RWPE2 (cell line): ENCODE measurements at regions not wholly inside any gene's neighbourhood (a gene's known extent, or its start where the extent isn't known, plus 50 kb on each side); places are given as distances from the start of the nearest gene placed in this dataset.

Experiments
- ATAC-seq: fragments of 200-7000 bp; cut with Tn5 transposase; 3 replicates; pipeline ENCODE4 v1.9.1; 2021; ENCODE audit warnings: low read depth
- DNase-seq: peaks from one replicate; pipeline ENCODE4 v3.0.0-alpha.2; 2020; ENCODE audit warnings: low spot score
- H3K27ac ChIP-seq: fragments of 450-650 bp; 2 replicates; pipeline ENCODE4 v1.5.1; 2017; ENCODE audit warnings: mild to moderate bottlenecking; ENCODE audit not compliant: poor library complexity, severe bottlenecking
- H3K27me3 ChIP-seq: fragments of 250-450 bp; sonication (Bioruptor Pico); 2 replicates; pipeline ENCODE4 v1.5.1; 2021; ENCODE audit warnings: mild to moderate bottlenecking, moderate library complexity; ENCODE audit not compliant: insufficient read depth, poor library complexity, severe bottlenecking
- H3K36me3 ChIP-seq: fragments of 250-450 bp; sonication (Bioruptor Pico); 2 replicates; pipeline ENCODE4 v1.5.1; 2020; ENCODE audit warnings: low read depth, mild to moderate bottlenecking, moderate library complexity
- H3K4me1 ChIP-seq: fragments of 250-450 bp; sonication (Bioruptor Pico); 2 replicates; pipeline ENCODE4 v1.5.1; 2021; ENCODE audit warnings: mild to moderate bottlenecking, moderate library complexity; ENCODE audit not compliant: insufficient read depth, poor library complexity, severe bottlenecking
- H3K4me3 ChIP-seq: fragments of 250-450 bp; sonication (Bioruptor Pico); 2 replicates; pipeline ENCODE4 v1.5.1; 2021; ENCODE audit warnings: mild to moderate bottlenecking, moderate library complexity; ENCODE audit not compliant: severe bottlenecking
- H3K9me3 ChIP-seq: fragments of 250-450 bp; sonication (Bioruptor Pico); 2 replicates; pipeline ENCODE4 v1.5.1; 2021; ENCODE audit warnings: mild to moderate bottlenecking, moderate library complexity; ENCODE audit not compliant: severe bottlenecking
- CTCF ChIP-seq: fragments of 450-650 bp; IDR thresholded peaks from one replicate; pipeline ENCODE4 v1.5.1; 2017; ENCODE audit warnings: mild to moderate bottlenecking, moderate library complexity; ENCODE audit not compliant: poor library complexity, severe bottlenecking

GRCh38 chr5:58018016-58018415, 441.9 kb downstream of the PLK2 start:
- Histone ChIP-seq H3K27me3 (no peaks in the 10 kb centered on the region), H3K36me3 (no peaks in the 10 kb centered on the region), H3K4me3 (no peak overlapping the region), H3K27ac (no peak overlapping the region), H3K9me3 (no peaks in the 10 kb centered on the region), H3K4me1 (peaks cover 8% of the 10 kb centered on the region)
- no peak for TF ChIP-seq CTCF
- no peak for ATAC-seq
- DNase-seq = no peak

- DNase-seq (no peak), ATAC-seq (no peak)
- H3K27me3 ChIP-seq = no peaks in the 10 kb centered on the region
- peaks cover 8% of the 10 kb centered on the region for H3K4me1 ChIP-seq
- no peaks in the 10 kb centered on the region for H3K9me3 ChIP-seq
- H3K4me3 ChIP-seq = no peak overlapping the region
- H3K27ac ChIP-seq = peak overlapping the region; percentile 15
- no peak for TF ChIP-seq CTCF
- H3K36me3 ChIP-seq = no peaks in the 10 kb centered on the region
Measured at GRCh38 chr5:58016877-58017276, 443.0 kb downstream of the PLK2 start.

GRCh38 chr5:58016358-58016757, 443.5 kb downstream of the PLK2 start:
- Histone ChIP-seq H3K4me1 (peaks cover 8% of the 10 kb centered on the region), H3K4me3 (no peak overlapping the region), H3K36me3 (no peaks in the 10 kb centered on the region), H3K27me3 (no peaks in the 10 kb centered on the region), H3K9me3 (no peaks in the 10 kb centered on the region), H3K27ac (peak overlapping the region; percentile 15)
- DNase-seq = peak; percentile 65
- peak; percentile 99 for ATAC-seq
- TF ChIP-seq CTCF = no peak

- TF ChIP-seq CTCF = no peak
- Histone ChIP-seq H3K9me3 (no peaks in the 10 kb centered on the region), H3K4me3 (no peak overlapping the region), H3K27ac (no peak overlapping the region), H3K4me1 (peaks cover 8% of the 10 kb centered on the region), H3K36me3 (no peaks in the 10 kb centered on the region), H3K27me3 (no peaks in the 10 kb centered on the region)
- DNase-seq (no peak), ATAC-seq (no peak)
Measured at GRCh38 chr5:58015175-58015574, 444.7 kb downstream of the PLK2 start.

- peaks cover 8% of the 10 kb centered on the region for H3K4me1 ChIP-seq
- no peaks in the 10 kb centered on the region for H3K36me3 ChIP-seq
- no peak for DNase-seq
- H3K9me3 ChIP-seq = no peaks in the 10 kb centered on the region
- ATAC-seq = no peak
- no peak overlapping the region for H3K27ac ChIP-seq
- H3K27me3 ChIP-seq = no peaks in the 10 kb centered on the region
- no peak overlapping the region for H3K4me3 ChIP-seq
- no peak for TF ChIP-seq CTCF
Measured at GRCh38 chr5:58013542-58014258, 446.2 kb downstream of the PLK2 start.
